ENCODE measurements at regions not wholly inside any gene's neighbourhood (a gene's known extent, or its start where the extent isn't known, plus 50 kb on each side); places are given as distances from the start of the nearest gene placed in this dataset.

DNA sequence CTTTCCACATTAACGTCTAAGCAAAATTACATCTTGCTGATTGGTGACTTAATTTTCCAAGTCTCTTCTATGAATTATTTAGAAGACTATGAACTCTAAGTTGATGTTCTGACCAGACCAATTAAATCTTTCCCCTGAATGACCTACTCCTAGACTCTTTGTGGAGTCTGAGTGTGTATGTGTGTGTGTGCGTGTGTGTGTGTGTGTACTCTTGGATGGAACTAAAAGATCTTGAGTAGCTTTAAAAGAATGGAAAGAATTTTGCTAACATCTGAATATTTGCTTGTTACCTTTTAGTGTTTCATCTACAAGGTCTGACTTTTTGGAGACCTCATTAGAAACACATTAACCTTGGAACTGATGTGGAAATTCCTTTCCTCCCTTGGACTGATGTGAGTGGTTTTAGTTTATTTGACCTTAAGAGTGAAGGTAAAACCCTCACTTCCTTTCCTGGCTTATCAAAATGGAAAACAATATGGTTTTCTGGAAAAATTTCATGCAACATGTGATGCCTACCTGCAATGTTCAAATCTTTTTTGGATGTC lies 257.1 kb downstream of the GATA3 start:
- intact Hi-C loops (cut with DNase I) = no loop called here
- H3K4me1 ChIP-seq = no peaks in the 10 kb centered on the region
- H3K27me3 ChIP-seq = no peaks in the 10 kb centered on the region
- H3K9me3 ChIP-seq = no peaks in the 10 kb centered on the region
- no peak overlapping the region for H3K4me3 ChIP-seq
- H3K27ac ChIP-seq = no peak overlapping the region
- no peak for DNase-seq (ENCODE audit: extremely low spot score in 2 of 2)
- TF ChIP-seq, protein P1, sequence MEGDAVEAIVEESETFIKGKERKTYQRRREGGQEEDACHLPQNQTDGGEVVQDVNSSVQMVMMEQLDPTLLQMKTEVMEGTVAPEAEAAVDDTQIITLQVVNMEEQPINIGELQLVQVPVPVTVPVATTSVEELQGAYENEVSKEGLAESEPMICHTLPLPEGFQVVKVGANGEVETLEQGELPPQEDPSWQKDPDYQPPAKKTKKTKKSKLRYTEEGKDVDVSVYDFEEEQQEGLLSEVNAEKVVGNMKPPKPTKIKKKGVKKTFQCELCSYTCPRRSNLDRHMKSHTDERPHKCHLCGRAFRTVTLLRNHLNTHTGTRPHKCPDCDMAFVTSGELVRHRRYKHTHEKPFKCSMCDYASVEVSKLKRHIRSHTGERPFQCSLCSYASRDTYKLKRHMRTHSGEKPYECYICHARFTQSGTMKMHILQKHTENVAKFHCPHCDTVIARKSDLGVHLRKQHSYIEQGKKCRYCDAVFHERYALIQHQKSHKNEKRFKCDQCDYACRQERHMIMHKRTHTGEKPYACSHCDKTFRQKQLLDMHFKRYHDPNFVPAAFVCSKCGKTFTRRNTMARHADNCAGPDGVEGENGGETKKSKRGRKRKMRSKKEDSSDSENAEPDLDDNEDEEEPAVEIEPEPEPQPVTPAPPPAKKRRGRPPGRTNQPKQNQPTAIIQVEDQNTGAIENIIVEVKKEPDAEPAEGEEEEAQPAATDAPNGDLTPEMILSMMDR (IDR thresholded peaks at IDR 0.05) = no peak
- TF ChIP-seq POLR2A (IDR thresholded peaks at IDR 0.05) (no peak), POLR2AphosphoS5 (IDR thresholded peaks at IDR 0.05; ENCODE audit: insufficient read depth in 1 of 2, low read depth in 1 of 2) (no peak)
- H3K36me3 ChIP-seq = no peaks in the 10 kb centered on the region

DNA sequence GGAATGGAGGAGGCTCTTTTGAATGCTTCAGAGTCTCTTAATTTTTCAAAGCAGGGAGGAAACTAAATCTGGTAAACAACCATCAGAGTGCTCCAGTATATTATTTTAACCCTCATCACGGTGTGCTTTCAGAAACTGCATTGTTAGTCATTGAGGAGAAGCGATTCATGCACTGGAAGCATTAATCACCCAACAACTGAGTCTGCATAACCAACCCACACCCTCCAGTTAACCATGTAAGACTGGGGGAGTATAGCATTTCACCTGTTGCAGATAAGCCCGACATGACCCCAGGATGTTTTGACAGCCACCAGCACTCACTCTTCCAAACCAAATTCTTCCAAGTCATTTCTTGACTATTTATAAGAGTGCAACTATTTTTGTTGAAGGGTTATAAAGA lies 257.6 kb downstream of the GATA3 start:
- Histone ChIP-seq H3K27ac (no peak overlapping the region), H3K27me3 (no peaks in the 10 kb centered on the region), H3K4me3 (no peak overlapping the region), H3K9me3 (no peaks in the 10 kb centered on the region), H3K36me3 (no peaks in the 10 kb centered on the region), H3K4me1 (no peaks in the 10 kb centered on the region)
- intact Hi-C loops (cut with DNase I) = no loop called here
- no peak for DNase-seq (ENCODE audit: extremely low spot score in 2 of 2)
- TF ChIP-seq, protein P1 (IDR thresholded peaks at IDR 0.05) = no peak
- no peak for TF ChIP-seq POLR2A (IDR thresholded peaks at IDR 0.05)
- TF ChIP-seq POLR2AphosphoS5 (IDR thresholded peaks at IDR 0.05; ENCODE audit: insufficient read depth in 1 of 2, low read depth in 1 of 2) = no peak

DNA sequence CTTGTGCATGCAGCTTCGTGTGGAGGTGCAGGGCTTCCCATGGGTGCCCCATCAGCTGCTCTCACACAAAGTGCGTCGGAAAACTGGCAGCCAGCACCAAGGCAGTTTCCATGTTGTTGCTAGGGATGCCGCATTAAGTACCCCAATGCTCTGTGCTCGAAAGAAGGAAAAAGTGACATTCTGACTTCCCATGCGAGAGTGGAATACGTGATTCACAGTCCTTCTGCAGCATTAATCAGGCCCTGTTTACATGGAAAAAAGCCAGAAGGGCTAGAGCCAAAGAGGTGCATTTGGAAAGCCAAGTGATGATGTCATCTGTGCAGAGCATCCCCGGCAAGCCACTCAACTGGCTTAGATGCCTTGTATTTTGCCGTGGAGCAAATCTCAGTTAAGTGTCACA lies 258.3 kb downstream of the GATA3 start:
- no peaks in the 10 kb centered on the region for H3K36me3 ChIP-seq
- DNase-seq (ENCODE audit: extremely low spot score in 2 of 2) = no peak
- no peaks in the 10 kb centered on the region for H3K27me3 ChIP-seq
- no peak overlapping the region for H3K27ac ChIP-seq
- intact Hi-C loops (cut with DNase I) = no loop called here
- H3K4me3 ChIP-seq = no peak overlapping the region
- TF ChIP-seq POLR2A (IDR thresholded peaks at IDR 0.05) = no peak
- TF ChIP-seq, protein P1 (IDR thresholded peaks at IDR 0.05) = no peak
- no peak for TF ChIP-seq POLR2AphosphoS5 (IDR thresholded peaks at IDR 0.05; ENCODE audit: insufficient read depth in 1 of 2, low read depth in 1 of 2)
- no peaks in the 10 kb centered on the region for H3K4me1 ChIP-seq
- H3K9me3 ChIP-seq = no peaks in the 10 kb centered on the region

GRCh38 chr10:8314486-8314885 lies 260.0 kb downstream of the GATA3 start:
- DNase-seq (ENCODE audit: extremely low spot score in 2 of 2) = no peak
- H3K27me3 ChIP-seq = no peaks in the 10 kb centered on the region
- no peak for TF ChIP-seq POLR2AphosphoS5 (IDR thresholded peaks at IDR 0.05; ENCODE audit: insufficient read depth in 1 of 2, low read depth in 1 of 2)
- TF ChIP-seq, protein P1 (IDR thresholded peaks at IDR 0.05) = no peak
- no peak for TF ChIP-seq POLR2A (IDR thresholded peaks at IDR 0.05)
- no peak overlapping the region for H3K27ac ChIP-seq
- no peak overlapping the region for H3K4me3 ChIP-seq
- intact Hi-C loops (cut with DNase I) = no loop called here
- H3K36me3 ChIP-seq = no peaks in the 10 kb centered on the region
- H3K9me3 ChIP-seq = no peaks in the 10 kb centered on the region
- H3K4me1 ChIP-seq = no peaks in the 10 kb centered on the region

GRCh38 chr10:8315619-8316021 lies 261.1 kb downstream of the GATA3 start:
- intact Hi-C loops (cut with DNase I) = no loop called here
- Histone ChIP-seq H3K9me3 (no peaks in the 10 kb centered on the region), H3K4me3 (no peak overlapping the region)

More at GRCh38 chr10:8315619-8316021, 261.1 kb downstream of the GATA3 start:
- H3K4me1 ChIP-seq = no peaks in the 10 kb centered on the region
- H3K36me3 ChIP-seq = no peaks in the 10 kb centered on the region
- H3K27me3 ChIP-seq = no peaks in the 10 kb centered on the region
- no peak overlapping the region for H3K27ac ChIP-seq
- no peak for DNase-seq (ENCODE audit: extremely low spot score in 2 of 2)
- no peak for TF ChIP-seq POLR2AphosphoS5 (IDR thresholded peaks at IDR 0.05; ENCODE audit: insufficient read depth in 1 of 2, low read depth in 1 of 2)
- TF ChIP-seq POLR2A (IDR thresholded peaks at IDR 0.05) = no peak
- TF ChIP-seq, protein P1 (IDR thresholded peaks at IDR 0.05) = no peak
